NCI-H526 treated with DMSO at 0.1 percent for 48 hours (cell line): ENCODE measurements at regions not wholly inside any gene's neighbourhood (a gene's known extent, or its start where the extent isn't known, plus 50 kb on each side); places are given as distances from the start of the nearest gene placed in this dataset.

Source experiments
- DNase-seq: peaks from one replicate; lab custom pipeline; 2025; lab: John Stamatoyannopoulos, UW

DNA sequence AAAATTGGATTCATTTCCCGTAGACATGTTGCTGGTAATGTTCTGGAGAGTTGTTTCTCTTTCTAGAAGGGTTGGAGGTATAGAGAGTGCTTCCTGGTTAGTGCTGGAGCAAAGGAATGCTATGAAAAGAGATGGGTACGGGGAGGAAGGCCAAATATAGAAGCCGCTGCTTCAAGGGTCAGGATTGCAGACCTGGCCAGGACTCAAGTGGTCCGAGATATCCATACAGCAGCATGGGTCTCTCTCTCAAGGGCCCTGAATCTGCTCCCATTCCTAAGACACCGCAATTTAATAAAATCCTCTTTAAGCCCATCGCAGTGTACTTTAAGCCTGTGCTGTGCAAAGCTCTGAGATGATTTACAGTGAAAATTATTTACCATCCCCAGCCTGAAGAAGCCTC, 287.0 kb downstream of the FAM43A start:
- DNase-seq, result no peak

DNA sequence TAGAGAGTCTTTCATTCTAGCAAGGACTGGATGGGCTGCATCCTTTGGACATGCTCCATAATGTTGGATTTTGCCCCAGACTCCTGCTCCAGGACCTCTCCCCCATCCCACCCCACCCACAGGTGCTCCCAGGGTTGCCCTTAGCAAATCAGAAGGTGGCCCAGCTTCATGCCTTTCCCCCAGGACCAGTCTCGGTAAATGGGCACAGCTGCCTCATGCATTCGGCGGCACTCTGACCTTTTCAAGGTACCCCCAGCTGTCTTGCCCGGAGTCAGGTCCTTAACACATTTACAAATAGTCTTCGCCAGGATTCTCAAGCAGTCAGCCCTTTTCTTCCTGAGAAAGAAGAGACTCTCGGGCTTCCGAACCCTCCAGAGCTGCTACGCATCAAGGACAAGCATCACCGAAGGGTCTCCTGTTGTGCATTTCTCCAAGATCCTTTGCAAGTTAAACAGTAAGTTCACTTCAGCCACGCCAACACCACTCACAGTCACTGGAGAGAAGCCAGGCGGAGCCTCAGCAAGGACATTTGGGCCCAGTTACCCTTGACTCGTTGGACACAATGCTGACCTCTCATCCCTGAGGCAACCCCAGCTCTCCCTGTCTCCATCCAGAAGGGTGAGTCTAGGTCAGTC, 287.8 kb downstream of the FAM43A start:
- DNase-seq, result no peak

DNA sequence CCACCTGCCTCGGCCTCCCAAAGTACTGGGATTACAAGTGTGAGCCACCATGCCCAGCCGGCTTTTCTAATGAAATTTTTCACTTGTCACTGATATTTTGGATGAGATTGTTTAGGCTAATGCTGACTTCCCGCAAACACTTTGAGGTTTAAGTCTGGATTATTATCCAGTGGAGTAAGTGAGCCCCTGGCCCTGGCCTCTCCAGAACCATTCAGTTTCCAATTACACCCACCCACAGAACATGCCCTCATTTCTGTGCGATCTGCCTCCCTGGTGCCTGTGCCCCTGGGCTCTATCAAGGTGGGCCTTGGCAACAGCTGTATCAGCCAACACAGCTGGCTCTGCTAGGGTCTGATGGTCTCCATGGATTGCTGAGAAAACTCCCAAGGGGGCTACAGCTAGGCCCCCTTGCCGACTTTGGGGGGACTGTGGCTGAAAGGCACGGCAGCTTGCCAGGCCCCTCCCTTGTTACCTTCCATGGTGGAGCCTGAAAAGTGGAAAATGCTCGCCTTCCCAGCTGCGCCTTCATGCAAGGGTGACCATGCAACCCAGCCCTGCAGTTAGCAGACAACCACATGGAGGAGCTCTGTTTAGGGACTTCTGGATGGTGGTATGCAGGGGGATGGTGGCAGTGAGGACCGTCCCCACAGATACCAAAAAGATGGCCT, 288.9 kb downstream of the FAM43A start:
- no peak for DNase-seq

DNA sequence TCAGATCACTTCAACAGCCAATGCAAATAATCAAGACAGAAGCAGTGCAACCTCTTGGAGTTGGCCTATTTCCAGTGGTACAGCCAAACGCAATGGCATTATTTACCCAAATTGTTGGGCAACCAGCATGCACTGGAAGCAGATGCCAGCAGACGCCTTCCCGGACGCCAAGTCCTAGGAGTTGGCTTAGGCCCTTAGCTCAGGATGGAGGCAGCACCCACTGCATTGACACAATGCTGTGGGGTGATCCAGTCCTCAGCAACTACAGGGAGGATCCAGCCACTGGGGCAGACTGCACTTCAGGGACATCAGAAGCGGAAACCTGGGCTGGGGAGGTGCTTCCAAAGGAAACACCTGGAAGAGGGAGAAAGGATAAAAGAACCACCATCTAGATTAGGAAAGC, 290.4 kb downstream of the FAM43A start:
- no peak for DNase-seq

DNA sequence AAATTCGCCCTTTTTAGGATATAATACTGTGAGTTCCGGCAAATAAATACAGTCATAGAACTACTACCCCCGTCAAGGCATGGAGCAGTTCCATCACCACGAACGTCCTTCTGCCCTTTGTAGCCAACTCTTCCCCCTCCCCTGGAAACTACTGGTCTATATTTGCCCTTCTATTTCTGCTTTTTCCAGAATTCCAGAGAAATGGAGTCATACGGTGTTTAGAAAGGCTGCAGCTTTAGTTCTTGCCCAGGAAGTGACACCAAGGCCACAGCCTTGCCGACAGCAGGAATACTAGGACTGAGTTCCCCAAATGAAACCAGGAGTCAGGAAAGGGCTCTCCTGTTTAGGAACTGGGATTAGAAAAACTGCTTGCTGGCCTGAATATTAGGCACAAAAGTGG, 291.2 kb downstream of the FAM43A start:
- no peak for DNase-seq

DNA sequence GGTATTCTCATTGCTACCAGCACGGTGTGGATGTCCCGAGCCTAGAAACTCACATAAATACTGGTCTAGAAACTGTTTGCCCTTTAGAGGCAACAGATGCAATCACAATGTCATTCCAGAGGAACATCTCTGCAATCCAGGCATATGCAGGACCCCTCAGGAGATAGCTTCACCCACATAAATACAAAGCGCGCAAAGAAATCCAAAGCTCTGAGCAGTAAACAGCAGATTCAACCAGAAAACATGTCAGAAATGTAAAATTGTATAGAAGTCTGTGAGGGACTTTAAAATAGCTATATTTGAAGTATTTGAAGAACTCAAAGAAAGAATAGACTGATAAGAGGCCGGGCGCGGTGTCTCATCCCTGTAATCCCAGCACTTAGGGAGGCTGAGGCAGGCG, 291.7 kb downstream of the FAM43A start:
- DNase-seq, result no peak

DNA sequence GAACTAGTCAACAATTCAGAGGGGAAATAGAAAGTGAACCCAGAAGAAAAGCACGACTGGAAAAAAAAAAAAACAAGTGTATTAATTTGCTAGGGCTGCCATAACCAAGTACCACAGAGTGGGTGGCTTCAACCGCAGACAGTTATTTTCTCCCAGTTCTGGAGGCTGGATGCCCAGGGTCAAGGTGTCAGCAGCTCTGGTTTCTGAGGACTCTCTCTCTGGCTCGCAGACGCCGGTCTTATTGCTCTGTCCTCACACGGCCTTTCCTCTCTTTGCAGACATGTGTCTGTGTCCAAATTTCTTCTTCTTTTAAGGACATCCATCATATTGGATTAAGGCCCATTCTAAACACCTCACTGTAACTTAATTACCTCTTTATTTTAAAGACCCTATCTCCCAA, 291.8 kb downstream of the XXYLT1 start:
- DNase-seq, result no peak

DNA sequence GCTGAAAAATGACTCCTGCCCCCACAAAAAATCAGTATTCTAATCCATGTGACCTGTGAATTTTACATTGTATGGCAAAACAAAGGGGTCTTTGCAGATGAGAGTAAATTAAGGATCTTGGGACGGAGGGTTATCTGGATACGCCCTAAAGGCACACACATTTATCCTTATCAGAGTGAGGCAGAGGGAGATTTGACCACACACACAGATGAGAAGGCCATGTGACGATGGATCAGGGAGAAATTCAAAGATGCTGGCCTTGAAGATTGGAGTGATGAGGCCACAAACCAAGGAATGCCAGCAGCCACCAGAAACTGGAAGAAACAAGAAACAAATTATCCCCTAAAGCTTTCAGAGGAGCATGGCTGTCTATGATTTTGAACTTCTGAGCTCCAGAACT, 288.5 kb downstream of the XXYLT1 start:
- DNase-seq, result no peak

DNA sequence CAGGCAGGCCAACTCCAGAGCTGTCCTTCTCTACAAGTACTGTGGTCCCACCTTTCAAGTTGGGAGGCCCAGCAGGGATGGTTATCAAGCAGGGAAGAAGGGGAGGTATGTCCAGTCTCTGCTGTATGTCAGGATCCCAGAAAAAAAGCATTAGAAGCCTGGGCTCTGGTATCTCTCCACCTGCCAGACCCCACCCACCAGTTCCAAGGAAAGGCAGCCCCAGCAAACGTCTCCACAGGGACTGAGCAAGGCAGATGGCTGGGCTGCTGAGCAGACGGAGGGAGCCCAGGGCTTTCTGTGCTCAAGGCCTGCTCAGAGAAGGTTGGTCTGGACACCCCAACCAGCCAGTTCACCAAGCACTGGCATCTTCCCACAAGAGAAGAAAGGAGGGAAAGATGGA, 287.8 kb downstream of the XXYLT1 start:
- no peak for DNase-seq

DNA sequence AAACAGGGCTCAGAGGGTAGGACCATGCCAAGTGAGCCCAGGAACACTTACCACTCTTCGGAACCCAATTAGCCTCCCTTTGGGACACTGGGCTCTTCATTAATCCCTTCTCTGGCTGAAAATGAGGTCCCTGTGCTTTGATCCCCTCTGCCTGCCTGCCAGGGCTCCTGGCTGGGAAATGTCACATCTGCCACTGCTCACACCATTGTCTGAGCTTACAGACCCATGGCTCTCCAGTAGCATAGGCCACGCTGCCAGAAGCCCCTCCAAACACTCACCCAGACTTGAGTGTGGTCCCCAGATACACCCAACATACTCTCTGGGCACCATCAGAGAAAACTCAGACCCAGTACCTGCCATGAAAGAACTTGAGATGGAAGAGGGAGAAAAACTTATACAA, 287.3 kb downstream of the XXYLT1 start:
- DNase-seq, result no peak

DNA sequence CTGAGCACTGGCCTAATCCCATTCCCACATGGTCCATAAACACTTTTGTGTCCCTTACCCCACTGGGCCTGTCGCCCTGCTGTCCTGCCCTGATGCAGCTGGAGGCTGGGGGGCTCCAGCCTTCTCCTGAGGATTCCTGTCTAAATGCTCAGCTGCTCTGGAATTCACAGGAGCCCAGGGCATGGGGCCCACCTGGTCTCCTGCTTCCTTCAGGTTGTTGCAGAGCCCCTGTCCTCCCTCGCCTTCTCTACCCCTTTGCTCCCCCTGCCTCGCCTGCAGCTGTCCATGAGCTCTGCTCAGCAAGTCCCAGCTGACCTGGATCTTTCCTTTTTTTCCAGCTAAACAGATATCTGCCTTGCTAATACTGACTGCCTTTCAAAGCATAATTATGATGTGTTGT, 286.9 kb downstream of the XXYLT1 start:
- no peak for DNase-seq

DNA sequence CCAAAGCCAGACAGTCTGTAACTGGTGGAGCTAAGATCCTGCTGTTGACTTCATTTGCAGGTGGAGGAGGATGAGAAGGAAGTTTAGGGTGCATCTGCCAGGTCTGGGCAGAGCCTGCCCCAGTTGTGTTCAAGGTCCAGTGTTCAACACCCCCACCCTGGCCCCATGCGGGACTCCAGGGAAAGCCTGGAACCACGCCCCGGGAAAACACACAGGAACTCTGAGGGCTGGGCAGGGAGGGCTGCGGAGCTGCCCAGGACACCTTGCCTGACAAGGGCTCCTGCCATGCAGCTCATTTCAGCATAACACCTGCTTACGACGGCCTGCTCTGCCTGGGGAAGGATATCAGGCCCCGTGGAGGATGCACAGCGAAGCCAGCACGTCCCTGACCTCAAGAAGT, 286.3 kb downstream of the XXYLT1 start:
- DNase-seq, result no peak

DNA sequence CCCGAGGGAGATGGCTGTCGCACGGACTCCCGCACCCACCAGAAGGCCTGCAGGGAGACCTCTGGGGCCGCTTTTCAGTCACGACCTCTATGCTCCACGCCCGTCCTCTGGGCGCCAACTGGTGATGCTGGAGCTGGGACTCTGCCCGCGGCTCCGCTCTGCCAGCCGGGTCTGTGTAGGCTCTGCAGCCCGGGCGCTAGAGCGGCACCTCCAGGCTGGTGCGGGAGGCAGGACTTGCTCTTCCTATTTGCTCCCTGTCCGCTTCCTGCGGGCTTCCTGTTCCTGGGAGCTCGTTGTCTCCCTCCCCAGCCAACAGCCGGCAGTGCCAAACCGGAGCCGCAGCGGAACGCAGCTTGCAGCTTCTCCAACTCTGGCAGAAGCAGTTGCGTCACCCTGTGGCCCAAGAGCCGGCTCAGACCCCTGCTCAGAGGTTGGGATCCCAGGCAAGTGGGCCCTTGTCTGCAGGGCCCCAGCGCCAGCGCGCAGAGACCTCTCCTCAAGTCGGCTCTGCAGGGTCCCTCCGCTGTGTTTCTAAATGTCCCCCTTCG, 285.9 kb downstream of the XXYLT1 start:
- DNase-seq, result peak; percentile 69

DNA sequence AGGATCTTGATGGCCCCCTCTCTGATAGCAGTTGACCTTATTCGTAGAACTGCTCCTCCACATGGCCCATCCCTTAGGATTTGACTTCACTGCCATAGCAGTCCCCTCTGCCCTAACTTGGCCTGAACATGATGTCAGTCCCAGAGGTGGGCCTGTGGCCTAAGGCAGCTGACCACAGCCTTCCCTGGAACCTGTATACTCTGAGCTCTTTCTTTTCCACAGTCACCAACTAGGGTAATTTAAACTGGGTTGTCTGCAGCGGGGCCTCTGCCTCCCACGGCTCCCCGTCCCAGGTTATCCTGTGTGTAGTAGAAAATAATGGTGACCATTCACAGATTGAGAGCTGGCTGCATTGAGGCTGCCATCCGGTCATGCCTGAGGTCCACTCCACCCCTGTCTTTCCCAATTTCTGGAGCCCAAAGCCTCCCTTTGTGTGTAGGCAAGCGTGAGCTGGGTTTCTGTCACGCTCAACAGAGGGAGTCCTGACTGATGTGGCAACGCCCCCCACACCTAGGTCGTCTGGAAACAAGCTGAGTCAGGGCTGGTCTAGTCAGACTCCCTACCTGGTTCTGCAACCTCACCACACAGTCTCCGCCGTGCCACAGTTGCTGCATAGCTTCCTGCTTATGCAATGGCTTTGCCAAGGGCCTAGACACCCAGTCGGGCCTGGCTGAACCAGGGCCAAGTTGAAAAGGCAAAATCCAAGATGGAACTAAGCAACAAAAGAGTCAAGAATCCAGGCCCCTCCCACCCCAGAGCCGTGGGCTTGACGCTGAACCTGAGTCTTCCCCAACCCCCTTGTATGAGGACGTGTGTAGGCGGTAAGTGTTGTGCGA, 284.5 kb downstream of the XXYLT1 start:
- DNase-seq, result no peak

DNA sequence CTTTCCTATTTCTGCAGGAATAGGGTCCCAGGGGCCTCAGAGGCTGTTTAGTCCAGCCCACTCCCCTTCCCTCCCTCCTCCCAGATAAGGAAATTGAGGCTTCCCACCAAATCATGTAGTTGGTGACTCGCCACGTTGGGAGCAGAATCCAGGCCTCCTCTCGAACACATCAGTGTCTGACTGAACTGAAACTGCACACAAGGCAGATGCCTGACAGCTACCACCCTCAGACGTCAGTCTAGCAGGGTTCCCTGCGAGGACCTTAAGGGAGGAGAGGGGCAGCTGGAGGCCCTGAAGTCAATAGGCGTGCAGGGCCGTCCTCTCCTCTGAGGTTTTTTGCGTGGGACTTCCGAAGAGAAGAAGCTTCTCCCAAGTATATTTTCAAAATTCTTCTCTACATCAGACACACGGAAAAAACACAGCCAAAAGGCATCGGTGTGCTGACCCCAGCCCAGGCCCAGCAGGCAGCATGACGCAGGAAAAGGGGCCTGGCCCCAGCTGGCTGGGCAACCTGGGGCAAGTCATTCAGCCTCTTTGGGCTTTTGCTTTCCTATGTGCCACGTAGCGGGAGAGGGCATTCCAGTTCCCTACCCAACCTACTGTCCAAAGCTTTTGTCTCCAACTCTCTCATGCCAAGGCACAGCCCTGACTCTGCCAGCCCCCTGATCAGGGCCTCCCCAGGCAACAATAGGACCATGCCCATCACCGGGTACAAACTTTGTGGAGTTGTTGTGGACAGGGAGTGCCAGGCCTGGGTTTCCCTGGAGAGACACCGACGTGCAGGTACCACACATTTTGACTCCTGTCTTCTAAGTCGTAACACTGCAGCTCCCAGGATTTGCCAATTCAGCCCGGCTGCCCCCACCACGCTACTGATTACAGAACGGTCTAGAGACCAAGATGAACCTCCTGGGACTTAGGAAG, 283.1 kb downstream of the XXYLT1 start:
- DNase-seq, result no peak

DNA sequence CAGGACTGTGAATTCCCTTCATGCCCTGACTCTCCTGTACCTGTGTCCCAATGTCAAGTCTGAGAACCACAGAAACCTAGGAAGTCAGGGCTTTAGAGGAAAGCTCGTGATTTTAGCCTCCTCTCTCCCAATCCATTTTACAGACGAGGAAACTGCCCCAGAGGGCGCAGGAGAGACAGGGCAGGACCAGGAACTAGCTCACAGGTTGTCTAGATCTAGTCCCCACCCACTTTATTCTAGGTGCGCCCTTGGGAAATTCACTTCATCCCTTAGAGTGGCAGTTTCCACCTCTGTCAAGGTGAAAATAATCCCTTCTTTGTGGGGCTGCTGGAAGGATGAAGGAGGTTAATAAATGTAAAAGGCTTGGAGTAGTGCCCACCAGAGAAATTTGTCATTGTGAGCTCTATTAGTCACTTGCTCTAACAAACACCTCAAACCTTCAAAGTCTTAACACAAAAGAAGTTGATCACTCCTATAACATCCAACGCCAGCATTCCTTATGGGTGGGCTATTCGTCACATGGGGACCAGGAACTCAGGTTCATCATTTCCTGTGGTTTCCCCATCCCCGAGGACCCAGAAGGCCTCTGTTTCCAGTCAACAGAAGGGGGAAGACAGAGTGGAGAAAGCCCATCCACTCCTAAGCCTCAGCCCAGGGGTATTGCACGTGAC, 282.3 kb downstream of the XXYLT1 start:
- DNase-seq, result no peak

DNA sequence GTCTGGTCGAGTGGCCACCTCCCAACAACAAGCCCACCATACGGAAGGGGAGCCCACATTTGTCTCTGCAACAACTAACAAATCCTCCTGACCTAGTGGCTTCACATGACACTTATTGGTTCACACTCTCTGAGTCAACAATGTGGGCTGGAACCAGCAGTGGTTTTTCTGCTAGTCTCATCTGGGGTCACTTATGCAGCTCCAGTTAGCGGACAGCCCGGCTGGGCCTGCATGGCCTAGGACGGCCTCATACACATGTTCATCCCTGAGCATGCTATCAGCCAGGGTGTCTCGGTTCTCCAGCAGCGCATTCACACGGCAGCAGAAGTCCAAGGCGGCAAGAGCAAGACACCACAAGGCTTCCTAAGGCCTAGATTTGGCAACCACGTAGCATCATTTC, 281.7 kb downstream of the XXYLT1 start:
- no peak for DNase-seq

DNA sequence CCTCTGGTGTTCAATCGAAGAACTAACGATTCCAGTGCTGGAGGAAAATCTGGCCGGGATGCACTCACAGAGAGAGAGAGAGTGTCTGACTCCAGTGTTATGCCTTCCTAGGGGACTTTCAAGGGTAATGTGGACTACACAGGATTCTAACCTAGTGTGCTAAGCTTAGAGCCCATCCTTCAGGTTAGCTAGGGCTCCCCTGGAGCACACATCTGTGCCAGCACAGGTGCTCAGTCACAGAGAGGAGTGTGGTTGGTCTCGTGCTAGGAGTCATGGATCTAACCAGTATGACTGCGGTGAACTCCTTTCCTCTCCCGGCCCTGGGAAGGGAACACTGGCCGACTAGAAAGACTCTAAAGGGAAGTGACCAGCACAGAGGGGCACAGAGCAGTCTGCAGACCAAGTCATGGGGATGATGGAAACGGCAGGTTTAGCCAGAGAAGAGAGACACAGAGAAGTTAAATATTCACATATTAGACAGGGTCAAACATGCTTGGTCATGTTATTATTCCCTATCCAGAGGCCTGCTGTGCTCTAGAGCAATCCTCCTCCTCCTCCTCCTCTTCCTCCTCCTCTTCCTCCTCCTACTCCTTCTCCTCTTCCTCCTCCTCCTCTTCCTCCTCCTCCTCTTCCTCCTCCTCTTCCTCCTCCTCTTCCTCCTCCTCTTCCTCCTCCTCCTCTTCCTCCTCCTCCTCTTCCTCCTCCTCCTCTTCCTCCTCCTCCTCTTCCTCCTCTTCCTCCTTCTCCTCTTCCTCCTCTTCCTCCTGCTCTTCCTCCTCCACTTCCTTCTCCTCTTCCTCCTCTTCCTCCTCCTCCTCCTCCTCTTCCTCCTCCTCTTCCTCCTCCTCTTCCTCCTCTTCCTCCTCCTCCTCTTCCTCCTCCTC, 280.3 kb downstream of the XXYLT1 start:
- DNase-seq, result no peak

DNA sequence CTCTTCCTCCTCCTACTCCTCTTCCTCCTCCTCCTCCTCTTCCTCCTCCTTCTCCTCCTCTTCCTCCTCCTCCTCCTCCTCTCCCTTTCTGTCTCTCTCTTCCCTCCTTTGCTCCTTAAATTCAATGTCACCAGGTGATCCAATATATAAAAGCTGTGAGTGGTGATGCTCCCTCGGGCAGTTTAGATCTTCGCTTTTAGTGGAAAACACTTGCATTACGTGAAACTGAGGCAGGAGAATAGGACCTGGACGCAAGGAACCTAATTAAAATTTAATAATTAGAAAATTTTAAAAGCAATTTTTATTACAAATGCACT, 279.7 kb downstream of the XXYLT1 start:
- DNase-seq, result no peak

DNA sequence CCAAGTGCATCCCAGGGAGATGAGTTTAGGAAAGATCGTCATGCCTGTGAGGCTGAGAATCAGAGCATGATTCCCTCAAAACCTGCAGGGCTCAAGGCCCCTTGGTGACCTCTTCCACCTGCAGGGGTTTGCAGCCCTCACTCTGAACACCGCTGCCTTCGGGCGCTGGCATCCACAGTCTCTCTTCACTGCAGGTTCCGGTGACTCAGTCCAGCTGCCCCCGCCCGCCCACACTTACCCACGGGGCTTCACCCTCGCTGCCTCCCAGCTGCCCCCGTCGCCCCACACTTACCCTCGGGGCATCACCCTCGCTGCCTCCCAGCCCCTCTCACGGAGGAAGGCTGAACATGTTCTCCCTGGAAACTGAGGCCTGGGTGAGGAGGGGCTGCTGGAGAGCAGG, 277.1 kb downstream of the XXYLT1 start:
- DNase-seq, result no peak
